ENCODE measurements at regions not wholly inside any gene's neighbourhood (a gene's known extent, or its start where the extent isn't known, plus 50 kb on each side); places are given as distances from the start of the nearest gene placed in this dataset.
A peak's percentile ranks its signal among the peaks of the same experiment; 100 is the strongest.

GRCh38 chr2:176535467-176536113 lies 266.3 kb downstream of the MTX2 start (continued):
- TF ChIP-seq SCRT1 (tag by site-specific recombination; IDR thresholded peaks at IDR 0.05; ENCODE audit: borderline replicate concordance) = no peak
- TF ChIP-seq ZNF639 (tag by site-specific recombination; IDR thresholded peaks at IDR 0.05) = no peak
- no peak for TF ChIP-seq ZNF596 (tag by site-specific recombination; IDR thresholded peaks at IDR 0.05)
- TF ChIP-seq ZNF580 (tag by site-specific recombination; IDR thresholded peaks at IDR 0.05) = no peak
- TF ChIP-seq ZNF510 (tag by site-specific recombination; IDR thresholded peaks at IDR 0.05; ENCODE audit: insufficient replicate concordance) = no peak
- TF ChIP-seq ZBTB21 (tag by site-specific recombination; IDR thresholded peaks at IDR 0.05) = 0 out of 2 replicates have a peak, but pooled peaks have one; percentile 5
- TF ChIP-seq ZNF629 (tag by site-specific recombination; IDR thresholded peaks at IDR 0.05) = peak; percentile 52
- no peak for TF ChIP-seq ZNF514 (tag by site-specific recombination; IDR thresholded peaks at IDR 0.05)
- no peak for TF ChIP-seq ZXDB (tag by site-specific recombination; IDR thresholded peaks at IDR 0.05)
- no peak for TF ChIP-seq GLIS1 (tag by site-specific recombination; IDR thresholded peaks at IDR 0.05)
- TF ChIP-seq ZNF133 (tag by site-specific recombination; IDR thresholded peaks at IDR 0.05) = no peak
- TF ChIP-seq ZNF670 (tag by site-specific recombination; IDR thresholded peaks at IDR 0.05; ENCODE audit: low read depth) = no peak
- peak; percentile 92 for TF ChIP-seq ZNF335 (tag by site-specific recombination; conservative IDR thresholded peaks at IDR 0.05)
- TF ChIP-seq ZNF121 (tag by site-specific recombination; IDR thresholded peaks at IDR 0.05) = no peak
- 0 out of 2 replicates have a peak, but pooled peaks have one; percentile 1 for TF ChIP-seq HIC1 (tag by site-specific recombination; IDR thresholded peaks at IDR 0.05)
- no peak for TF ChIP-seq OSR2 (tag by site-specific recombination; IDR thresholded peaks at IDR 0.05)
- 0 out of 2 replicates have a peak, but pooled peaks have one; percentile 19 for TF ChIP-seq ATF2 (tag by site-specific recombination; IDR thresholded peaks at IDR 0.05; ENCODE audit: low read depth)
- TF ChIP-seq ZNF585B (tag by site-specific recombination; IDR thresholded peaks at IDR 0.05) = no peak

- Histone ChIP-seq H3K36me3 (ENCODE audit: control insufficient read depth in 2 of 2, insufficient read depth in 1 of 2, low read length in 2 of 2) (no peaks in the 10 kb centered on the region), H3K9me3 (ENCODE audit: control insufficient read depth, insufficient read depth, low read depth, low read length) (no peaks in the 10 kb centered on the region), H3K27ac (ENCODE audit: extremely low read depth, low read depth, low read length) (no peak overlapping the region), H3K4me3 (ENCODE audit: low read depth, low read length) (no peak overlapping the region), H3K4me1 (ENCODE audit: control insufficient read depth, insufficient read depth, low read length) (peaks cover 2% of the 10 kb centered on the region; the same call in 1 of the 2 replicates)
- ChIA-PET CTCF (interaction anchor here (0.6 to 1.4 kb wide), 3 partner anchors 18 to 65 kb away, joined by 3 to 5 read pairs (median 3); no protein-coding TSS in a partner anchor), POLR2A (no interaction called here)
- TF ChIP-seq PRDM6 (tag by site-specific recombination; IDR thresholded peaks at IDR 0.05) (0 out of 2 replicates have a peak, but pooled peaks have one; percentile 21), ZNF792 (tag by site-specific recombination; IDR thresholded peaks at IDR 0.05) (no peak), ZNF366 (tag by site-specific recombination; conservative IDR thresholded peaks at IDR 0.05) (0 out of 2 replicates have a peak, but pooled peaks have one; percentile 60), ZNF202 (tag by site-specific recombination; IDR thresholded peaks at IDR 0.05; ENCODE audit: borderline replicate concordance) (no peak)
Measured at GRCh38 chr2:176536439-176537133, 267.3 kb downstream of the MTX2 start.
